ENCODE measurements at regions not wholly inside any gene's neighbourhood (a gene's known extent, or its start where the extent isn't known, plus 50 kb on each side); places are given as distances from the start of the nearest gene placed in this dataset.

DNA sequence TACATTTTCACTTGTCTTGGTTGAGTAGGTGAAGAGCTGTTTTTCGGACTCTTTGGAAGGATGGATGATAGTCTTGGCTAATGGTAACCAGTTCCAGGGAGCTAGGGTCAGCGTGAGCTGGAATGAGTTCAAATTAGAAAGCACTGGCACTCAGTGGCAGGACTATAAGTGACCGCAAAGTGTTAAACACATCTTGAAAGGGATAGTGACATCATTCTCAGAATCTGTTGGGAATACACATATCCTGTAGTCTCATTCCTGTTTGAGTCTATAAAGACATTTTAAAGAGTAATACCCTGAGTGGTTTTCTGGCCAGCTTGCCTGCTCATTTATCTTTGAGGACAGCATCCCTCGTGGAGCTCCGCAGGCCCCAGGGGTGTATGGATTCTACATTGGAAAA is 56.7 kb upstream of the TMEM248 start:
- TF ChIP-seq, protein P1, sequence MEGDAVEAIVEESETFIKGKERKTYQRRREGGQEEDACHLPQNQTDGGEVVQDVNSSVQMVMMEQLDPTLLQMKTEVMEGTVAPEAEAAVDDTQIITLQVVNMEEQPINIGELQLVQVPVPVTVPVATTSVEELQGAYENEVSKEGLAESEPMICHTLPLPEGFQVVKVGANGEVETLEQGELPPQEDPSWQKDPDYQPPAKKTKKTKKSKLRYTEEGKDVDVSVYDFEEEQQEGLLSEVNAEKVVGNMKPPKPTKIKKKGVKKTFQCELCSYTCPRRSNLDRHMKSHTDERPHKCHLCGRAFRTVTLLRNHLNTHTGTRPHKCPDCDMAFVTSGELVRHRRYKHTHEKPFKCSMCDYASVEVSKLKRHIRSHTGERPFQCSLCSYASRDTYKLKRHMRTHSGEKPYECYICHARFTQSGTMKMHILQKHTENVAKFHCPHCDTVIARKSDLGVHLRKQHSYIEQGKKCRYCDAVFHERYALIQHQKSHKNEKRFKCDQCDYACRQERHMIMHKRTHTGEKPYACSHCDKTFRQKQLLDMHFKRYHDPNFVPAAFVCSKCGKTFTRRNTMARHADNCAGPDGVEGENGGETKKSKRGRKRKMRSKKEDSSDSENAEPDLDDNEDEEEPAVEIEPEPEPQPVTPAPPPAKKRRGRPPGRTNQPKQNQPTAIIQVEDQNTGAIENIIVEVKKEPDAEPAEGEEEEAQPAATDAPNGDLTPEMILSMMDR (conservative IDR thresholded peaks at IDR 0.05; ENCODE audit: low read depth, low read length), result no peak
- no peak for DNase-seq (ENCODE audit: low read depth)

DNA sequence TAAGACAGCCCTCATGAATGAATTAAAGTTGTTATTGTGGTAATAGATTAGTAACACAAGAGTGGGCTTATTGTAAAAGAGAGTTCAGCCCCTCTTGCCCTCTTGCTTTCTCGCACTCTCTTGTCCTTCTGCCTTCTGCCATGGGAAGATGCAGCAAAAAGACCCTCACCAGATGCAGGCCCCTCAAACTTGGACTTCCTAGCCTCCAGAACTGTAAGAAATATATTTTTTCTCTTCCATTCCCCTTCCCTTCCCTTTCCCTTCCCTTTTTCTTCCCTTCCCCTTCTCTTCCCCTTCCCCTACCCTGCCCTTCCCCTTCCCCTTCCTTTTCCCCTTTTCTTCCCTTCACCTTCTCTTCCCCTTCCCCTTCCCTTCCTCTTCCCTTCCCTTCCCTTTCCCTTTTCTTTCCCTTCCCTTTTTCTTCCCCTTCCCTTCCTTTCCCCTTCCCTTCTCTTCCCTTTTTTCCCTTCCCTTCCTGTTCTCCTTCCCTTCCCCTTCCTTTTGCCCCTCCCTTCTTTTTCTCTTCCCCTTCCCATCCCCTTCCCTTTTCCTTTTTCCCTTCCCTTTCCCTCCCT is 55.6 kb upstream of the TMEM248 start:
- TF ChIP-seq, protein P1 (conservative IDR thresholded peaks at IDR 0.05; ENCODE audit: low read depth, low read length), result no peak
- DNase-seq (ENCODE audit: low read depth), result no peak
- H3K4me3 ChIP-seq (ENCODE audit: low read depth, low read length), result no peak overlapping the region

More for the DNA sequence above, 56.7 kb upstream of the TMEM248 start:
- H3K4me3 ChIP-seq (ENCODE audit: low read depth, low read length), result no peak overlapping the region

DNA sequence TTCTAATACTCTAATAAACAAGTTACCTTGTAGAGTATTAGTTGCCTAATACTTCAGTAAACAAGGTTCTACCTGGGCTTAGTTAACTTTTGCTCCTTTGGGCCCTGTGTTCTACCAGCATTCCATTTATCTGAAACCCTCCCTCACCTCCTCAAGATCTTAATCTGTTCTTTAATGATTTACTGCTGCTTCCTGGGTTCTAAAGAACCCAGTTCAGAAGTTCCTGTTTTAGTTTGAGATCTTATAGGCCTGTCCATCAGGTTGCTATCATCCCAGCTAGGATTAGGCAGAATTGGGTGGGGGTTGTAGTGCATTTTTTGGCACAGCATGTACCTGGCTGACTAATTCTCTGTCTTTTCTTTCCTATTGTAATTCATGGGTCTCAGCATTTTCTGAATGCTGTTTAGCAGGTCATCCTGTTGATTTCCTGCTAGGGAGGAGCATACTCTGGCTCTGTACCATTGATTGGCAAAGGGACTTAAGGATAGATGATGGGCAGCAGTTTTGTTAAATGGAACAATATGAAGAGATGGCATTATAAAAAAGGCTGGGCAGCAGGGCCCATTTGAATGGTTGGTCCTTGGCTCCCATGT is 53.7 kb upstream of the TMEM248 start:
- no peak for DNase-seq (ENCODE audit: low read depth)
- TF ChIP-seq, protein P1 (conservative IDR thresholded peaks at IDR 0.05; ENCODE audit: low read depth, low read length), result no peak
- no peak overlapping the region for H3K4me3 ChIP-seq (ENCODE audit: low read depth, low read length)

DNA sequence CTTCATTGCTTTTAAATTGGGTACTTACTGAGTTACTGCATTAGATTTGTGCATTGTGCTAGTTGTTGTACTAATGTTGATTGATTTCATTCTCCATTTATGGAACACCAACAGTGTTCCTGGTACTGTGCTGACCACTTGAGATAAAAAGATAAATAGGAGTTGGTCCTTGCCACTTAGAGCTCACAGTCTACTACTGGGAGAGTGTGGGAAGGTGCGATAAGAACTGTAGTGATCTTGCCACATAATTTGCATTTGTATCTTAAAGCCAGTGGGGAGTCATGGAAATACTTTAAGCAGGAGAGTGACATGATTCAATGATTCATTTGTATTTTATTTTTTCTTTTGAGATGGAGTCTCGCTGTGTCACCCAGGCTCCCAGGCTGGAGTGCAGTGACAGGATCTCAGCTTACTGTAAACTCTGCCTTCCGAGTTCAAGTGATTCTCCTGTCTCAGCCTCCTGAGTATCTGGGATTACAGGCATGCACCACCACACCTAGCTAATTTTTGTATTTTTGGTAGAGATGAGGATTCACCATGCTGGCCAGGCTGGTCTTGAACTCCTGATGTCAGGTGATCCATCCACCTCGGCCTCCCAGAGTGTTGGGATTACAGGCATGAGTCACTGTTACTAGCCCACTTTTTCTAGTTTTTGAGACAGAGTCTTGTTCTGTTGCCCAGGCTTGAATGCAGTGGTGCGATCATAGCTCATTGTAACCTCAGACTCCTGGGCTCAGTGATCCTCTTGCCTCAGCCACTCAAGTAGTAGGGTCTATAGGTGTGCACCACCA is 51.2 kb upstream of the TMEM248 start:
- H3K4me3 ChIP-seq (ENCODE audit: low read depth, low read length), result no peak overlapping the region
- DNase-seq (ENCODE audit: low read depth), result no peak
- TF ChIP-seq, protein P1 (conservative IDR thresholded peaks at IDR 0.05; ENCODE audit: low read depth, low read length), result no peak

DNA sequence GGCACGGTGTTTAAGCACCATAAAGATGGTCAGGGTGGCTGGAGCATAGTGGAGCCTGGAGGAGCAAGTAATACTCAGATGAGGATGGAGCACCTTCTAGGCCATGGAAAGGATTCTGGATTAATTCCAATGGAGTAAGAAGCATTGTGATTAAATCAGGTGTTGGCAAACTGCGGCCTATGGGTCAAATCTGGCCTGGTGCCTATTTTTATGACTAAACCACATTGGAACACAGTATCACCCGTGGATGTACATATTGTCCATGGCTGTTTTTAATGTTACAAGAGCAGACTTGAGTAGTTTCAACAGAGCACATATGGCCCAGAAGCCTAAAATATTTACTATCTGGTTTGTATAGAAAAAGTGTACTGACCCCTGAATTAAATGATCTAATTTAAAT is 49.9 kb upstream of the TMEM248 start:
- TF ChIP-seq, protein P1 (conservative IDR thresholded peaks at IDR 0.05; ENCODE audit: low read depth, low read length), result no peak
- DNase-seq (ENCODE audit: low read depth), result peak; percentile 17
- no peak overlapping the region for H3K4me3 ChIP-seq (ENCODE audit: low read depth, low read length)

Measured in choroid plexus epithelial cell (primary cell).